Stimulated activated CD4-positive, alpha-beta T cell treated with anti-CD3 and anti-CD28 coated beads, Interleukin-15, amount 100 ng/mL, for 48 hours (primary cell): ENCODE measurements at regions not wholly inside any gene's neighbourhood (a gene's known extent, or its start where the extent isn't known, plus 50 kb on each side); places are given as distances from the start of the nearest gene placed in this dataset.

Experiments
- DNase-seq, 2 donors: peaks; one replicate each; pipeline ENCODE4 v3.0.0-alpha.2; 2020; ENCODE audit warnings: low read depth in 2 of 2

DNA sequence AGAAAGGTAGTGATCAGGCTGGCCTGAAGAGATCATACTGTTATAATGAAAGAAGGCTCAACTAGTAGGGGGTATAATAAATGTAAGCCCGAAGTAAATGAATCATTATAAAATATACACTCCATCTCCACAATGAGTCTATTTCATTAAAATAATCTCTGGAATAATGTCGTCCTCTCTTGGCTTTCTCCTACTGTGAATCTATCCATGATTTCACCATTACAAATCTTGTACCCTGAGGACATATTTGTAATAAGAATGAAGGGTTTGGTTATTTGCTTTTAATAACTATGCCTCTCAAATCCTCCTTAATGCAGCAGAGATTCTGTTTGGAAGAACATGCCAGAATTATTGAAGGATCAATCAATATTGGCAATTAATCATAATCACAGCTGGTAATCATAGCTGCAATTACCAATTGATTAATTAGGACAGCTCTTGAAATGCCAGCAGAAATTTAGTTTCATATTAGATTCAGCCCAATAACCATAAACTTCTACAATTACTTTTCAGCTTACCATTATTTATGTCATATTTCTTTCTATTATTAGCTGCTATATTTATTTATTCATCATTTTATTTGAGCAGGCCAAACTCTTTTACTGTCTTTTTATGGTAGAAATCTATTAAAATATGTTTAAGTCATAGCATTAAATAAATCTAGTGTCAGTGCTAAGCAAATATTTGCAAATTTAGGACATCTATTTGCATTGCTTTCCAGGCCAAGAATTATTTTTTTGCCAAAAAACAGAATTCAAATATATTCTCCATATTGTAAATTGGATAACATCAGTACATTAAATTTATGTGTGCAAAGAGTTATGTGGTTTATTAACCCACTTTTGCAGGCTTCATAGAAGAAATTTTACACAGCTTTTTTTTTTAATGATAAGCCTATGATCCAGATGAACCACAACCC is 588.4 kb upstream of the LRRC4C start:
- no peak for DNase-seq

DNA sequence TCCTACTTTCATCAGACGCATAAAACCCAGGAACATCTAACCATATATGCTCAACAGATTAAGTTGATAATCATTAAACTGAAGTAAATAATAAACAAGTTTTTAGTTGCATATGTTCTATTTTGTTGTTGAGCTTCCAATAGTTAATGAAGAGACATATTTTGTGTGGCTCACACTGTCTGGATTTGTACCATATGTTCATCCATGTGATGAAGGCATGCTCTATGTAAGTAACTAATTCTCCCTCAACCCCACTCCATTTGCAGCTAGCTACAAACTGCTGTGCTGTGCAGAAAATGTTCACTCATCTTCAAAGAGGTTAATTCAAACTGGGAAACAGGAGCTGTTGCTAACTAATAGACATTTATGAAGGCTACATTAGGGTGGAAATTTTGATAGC is 589.7 kb upstream of the LRRC4C start:
- DNase-seq = no peak

GRCh38 chr11:42049650-42050049 is 590.2 kb upstream of the LRRC4C start:
- DNase-seq = no peak

- no peak for DNase-seq
These were observed 595.0 kb upstream of the LRRC4C start for GRCh38 chr11:42054351-42054900.

GRCh38 chr11:42055606-42056005 is 596.2 kb upstream of the LRRC4C start:
- DNase-seq = no peak

DNA sequence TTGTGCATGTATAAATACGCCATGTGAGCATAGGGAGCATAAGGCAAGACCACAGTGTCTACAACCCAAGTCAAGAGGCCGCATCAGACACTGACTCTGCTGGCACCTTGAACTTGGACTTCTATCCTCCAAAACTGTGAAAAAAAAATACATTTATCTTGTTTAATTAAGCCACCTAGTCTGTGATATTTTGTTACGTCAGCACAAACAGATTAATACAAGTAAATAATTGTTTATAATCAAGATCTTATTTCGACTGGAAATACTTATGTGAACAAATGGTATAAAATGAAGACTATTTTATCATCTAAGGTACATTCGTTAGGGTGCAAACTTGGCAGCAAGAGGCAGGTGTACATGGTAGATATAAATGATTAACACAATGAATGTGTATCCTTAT is 599.3 kb upstream of the LRRC4C start:
- DNase-seq = no peak

DNA sequence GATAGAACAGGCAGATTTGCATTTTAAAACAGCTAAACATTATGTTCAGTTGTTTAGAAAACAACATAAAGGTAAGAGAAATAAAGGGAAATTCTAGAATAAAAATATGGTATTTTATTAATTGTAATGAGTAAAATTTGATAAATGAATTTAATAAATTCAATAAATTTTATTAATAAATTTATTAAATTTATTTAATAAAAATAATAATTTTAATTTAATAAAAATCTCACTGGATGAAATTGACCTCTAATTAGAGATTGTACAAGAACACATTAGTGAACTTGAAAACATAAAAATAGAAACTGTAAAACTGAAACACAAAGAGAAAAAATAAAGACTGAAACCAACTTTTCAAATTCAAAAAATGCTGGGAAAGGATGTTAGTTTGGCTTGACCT is 605.7 kb upstream of the LRRC4C start:
- no peak for DNase-seq

- DNase-seq = no peak
These were observed 606.7 kb upstream of the LRRC4C start for GRCh38 chr11:42066113-42066512.

GRCh38 chr11:42074306-42074705 is 614.9 kb upstream of the LRRC4C start:
- DNase-seq = no peak

- no peak for DNase-seq
These were observed 615.7 kb upstream of the LRRC4C start for GRCh38 chr11:42075180-42075579.

GRCh38 chr11:42077794-42078193 is 618.3 kb upstream of the LRRC4C start:
- no peak for DNase-seq

DNA sequence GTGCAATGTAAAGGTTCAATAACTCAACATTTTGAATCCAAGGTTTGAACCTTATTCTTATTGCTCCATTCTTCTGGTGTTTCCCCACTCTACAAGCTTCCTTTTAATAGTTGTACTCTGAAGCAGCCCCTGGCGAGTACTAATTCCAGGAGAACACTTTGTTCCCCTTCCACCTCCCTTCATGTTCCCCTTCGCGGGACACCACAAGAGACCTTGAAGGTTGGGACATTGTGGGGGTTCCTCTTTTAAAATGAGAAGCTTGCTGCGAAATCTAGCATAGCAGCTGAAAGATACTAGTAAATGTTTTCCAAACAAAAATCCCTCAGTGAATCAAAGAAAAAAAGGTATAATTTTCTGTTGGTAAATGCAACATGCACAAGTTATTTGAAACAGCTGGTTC is 626.3 kb upstream of the LRRC4C start:
- no peak for DNase-seq

DNA sequence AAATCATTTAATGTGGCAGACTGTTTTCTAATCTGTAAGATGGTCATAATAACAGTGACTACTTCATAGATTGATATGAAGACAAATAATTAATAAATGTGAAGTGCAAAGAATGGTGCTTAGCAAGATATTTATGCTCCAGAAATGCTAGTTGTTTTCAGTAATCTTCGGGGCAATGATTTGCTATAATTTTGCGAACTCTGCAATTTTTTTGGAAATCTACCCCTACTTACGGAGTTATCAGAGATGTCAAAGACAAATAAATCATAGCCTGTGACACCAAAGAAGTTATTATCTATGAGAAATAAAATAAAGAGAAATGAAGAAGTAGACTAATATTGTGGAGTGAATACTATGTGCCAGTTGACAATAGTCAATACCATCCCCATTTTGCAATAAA is 634.1 kb upstream of the LRRC4C start:
- DNase-seq = no peak

GRCh38 chr11:42098075-42098474 is 638.6 kb upstream of the LRRC4C start:
- no peak for DNase-seq

- DNase-seq = no peak
These were observed 653.4 kb upstream of the LRRC4C start for GRCh38 chr11:42112866-42113265.

DNA sequence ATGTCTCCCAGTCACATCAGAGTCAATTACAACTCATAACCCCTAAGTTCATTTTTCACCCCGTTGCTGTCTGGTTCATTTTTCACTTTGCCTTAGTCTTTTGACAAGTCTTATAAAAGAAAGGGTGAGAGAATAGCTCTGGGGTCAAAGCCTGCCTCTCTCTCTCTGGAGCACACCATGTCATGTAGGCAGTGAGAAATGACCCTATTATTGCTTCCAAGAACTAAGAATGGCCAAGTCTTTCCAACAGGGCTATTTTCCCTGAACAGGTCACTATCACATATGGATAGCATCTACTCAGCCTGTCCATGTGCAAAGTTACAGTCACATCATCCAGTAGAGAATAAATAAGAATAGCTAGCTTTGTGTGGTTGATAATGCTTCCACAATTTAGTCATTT is 655.5 kb upstream of the LRRC4C start:
- DNase-seq = no peak

DNA sequence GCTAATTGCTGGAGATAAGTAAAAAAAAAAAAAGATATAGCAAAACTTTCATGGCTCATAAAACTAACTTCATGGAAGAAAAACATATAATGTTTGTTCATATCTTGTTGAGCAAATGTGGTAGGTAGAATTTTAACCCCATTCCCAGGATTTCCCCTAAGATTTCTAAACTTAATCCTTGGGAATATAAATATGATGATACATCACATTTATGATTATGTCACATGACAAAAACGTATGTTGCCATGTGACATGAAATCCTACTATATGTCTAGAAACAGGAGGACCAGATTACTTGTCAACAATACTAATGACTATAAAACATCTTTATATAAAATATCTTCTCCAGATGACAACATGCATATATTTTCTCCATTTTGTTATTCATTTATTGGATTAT is 679.0 kb upstream of the LRRC4C start:
- DNase-seq = no peak

- no peak for DNase-seq
These were observed 685.9 kb upstream of the LRRC4C start for GRCh38 chr11:42145311-42145710.

GRCh38 chr11:42161886-42162285 is 702.4 kb upstream of the LRRC4C start:
- no peak for DNase-seq

- DNase-seq = no peak
These were observed 709.7 kb upstream of the LRRC4C start for GRCh38 chr11:42169191-42169590.

DNA sequence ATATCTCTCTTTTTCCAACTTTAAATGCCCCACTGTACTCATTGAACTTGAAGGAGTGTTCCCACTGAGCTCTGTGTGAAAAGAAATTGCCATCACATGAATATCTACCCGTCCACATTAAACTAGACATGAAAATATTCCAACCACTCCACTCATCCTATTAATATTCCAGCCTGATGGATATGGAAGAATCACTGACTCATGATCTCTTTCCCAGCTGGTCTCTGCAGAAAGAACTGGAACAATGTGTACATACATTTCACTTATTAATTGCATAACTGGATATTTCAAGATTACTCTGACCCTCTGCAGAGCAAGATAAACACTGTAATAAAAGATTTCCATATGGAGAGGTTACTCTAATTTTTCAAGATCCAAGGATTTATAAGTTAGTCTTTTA is 711.1 kb upstream of the LRRC4C start:
- DNase-seq = no peak

- no peak for DNase-seq
These were observed 711.6 kb upstream of the LRRC4C start for GRCh38 chr11:42171046-42171445.

DNA sequence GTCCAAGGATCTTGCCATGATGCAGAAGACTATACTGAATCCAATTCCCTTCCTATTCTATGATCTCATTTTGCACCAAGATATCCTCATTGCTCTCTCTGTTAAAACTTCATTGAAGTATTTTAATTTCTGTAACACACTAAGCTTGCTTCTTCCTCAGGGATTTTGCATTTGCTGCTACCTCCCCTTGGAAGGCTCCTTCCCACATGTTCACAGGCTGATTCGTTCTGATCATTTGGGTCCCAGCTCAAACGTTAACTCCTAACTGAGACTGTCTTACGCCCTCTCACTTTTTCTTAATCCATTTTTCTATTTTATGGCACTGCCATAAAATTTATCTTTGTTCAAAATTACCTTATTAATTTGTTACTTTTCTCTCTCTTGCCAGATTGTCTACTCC is 713.0 kb upstream of the LRRC4C start:
- no peak for DNase-seq

GRCh38 chr11:42175203-42175602 is 715.8 kb upstream of the LRRC4C start:
- DNase-seq = no peak
